GM19240 (cell line): ENCODE measurements at regions not wholly inside any gene's neighbourhood (a gene's known extent, or its start where the extent isn't known, plus 50 kb on each side); places are given as distances from the start of the nearest gene placed in this dataset.
"Not testable (repeated sequence)": the region's sequence is repeated elsewhere in the genome, so short reads cannot be mapped to it uniquely, and the experiment has no call there.

Experiments
- DNase-seq: peaks from one replicate; pipeline ENCODE4 v3.0.0; 2011; ENCODE audit warnings: low spot score; ENCODE audit not compliant: insufficient read length

DNA sequence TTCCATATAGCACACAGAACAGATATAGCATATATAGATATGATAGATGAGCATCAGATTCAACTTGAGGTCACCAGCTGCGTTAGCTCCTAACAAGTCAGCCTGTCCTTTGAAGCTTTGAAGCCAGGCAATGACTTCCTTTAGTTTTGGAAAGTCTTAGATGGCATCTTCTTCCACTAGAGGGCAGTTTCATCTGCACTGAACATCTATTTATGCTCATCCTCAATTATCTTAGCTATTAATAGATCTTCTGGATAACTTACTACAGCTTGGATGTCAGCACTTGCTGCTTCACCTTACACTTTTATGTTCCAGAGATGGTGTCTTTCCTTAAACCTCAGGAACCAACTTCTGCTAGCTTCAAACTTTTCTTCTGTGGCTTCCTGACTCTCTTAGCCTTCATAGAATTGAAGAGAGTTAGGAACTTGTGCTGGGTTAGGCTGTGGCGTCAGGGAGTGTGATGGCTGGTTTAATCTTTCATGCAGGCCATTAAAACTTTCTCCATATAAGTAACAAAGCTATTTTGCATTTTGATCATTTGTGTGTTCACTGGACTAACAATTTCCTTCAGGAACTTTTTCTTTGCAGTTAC, 1401.4 kb downstream of the EFNA5 start:
- DNase-seq = no peak

GRCh38 chr5:106267256-106267655, 1403.5 kb downstream of the EFNA5 start:
- no peak for DNase-seq

- no peak for DNase-seq
These were observed 1408.3 kb downstream of the EFNA5 start for GRCh38 chr5:106262395-106262794.

GRCh38 chr5:106259431-106260090, 1411.2 kb downstream of the EFNA5 start:
- DNase-seq = not testable (repeated sequence)

DNA sequence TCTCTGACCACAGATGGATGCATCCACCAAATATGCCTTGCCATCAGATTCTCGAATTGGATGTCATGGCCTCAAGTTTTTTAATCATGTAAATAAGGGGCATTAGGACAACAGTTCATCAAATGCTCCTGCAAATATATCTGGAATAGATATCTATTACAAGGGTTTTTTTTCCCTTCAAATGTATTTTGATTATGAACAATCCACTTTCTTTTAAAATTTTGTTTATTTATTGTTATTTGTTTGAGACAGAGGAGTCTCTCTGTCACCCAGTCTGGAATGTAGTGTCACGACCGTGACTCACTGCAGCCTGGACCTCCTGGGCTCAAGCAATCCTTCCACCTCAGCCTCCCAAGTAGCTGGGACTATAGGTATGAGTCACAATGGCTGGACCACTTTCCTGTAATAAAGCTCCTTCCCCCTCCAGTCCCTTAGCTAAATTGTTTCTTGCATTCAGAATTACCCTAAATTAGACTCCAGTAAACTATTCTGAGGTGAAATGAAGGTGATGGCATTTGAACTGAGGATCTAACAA, 1412.1 kb downstream of the EFNA5 start:
- DNase-seq = no peak

DNA sequence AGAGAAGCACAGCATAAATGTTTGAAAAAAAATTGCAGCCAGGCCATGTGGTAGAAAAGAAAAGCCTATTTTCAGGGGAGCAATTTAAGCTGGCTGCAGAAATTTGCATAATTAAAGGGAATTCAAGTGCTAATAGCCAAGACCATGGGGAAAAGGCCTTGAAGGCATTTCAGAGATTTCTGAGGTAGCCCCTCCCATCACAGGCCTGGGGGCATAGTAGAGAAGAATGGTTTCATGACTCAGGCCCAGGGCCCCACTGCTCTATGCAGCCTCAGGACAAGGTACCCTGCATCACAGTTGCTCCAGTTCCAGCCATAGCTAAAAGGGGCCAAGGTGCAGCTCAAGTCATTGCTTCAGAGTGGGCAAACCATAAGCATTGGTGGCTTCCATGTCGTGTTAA, 1416.0 kb downstream of the EFNA5 start:
- DNase-seq = no peak

- not testable (repeated sequence) for DNase-seq
These were observed 1424.5 kb downstream of the EFNA5 start for GRCh38 chr5:106246044-106246745.

DNA sequence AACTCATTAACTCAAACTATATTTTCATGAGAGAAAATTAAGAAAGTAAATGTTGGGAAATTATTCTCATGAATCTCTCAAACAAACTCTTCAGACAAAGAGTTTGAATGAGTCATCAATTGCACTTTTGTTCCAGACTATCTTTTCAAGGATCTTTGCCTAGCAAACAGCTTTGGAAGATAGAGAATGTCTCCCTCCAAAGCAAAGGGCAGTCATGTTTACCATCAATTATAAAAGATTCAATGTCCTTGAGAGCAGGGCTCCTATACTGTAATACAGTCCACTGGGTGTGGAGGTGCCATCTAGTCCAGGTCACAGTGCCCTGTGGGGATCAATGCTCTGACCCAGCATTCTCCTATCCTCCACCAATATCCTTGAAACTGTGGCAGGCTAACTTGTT, 1429.3 kb downstream of the EFNA5 start:
- DNase-seq = no peak

- DNase-seq = no peak
These were observed 1464.7 kb downstream of the EFNA5 start for GRCh38 chr5:106205916-106206571.

- no peak for DNase-seq
These were observed 1468.7 kb downstream of the EFNA5 start for GRCh38 chr5:106202035-106202434.

DNA sequence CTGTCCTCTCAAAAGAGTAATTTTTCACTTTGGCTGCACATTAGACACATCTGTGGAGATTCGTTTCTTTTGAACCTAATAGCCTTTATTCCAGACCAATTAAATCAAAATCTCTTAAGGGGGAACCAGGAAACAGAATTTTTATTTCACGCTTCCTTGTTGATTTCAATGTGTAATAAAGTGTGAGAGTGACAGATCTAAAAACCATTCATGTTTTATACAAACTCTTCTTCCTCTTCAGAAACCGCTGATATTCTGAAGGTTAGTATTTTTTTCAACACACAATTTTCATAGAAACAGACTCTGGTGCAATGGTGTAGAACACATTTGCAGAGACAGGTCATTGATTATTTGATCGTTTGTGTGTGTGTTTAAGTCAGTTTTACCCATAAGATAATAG, 1469.8 kb downstream of the EFNA5 start:
- DNase-seq = no peak

- no peak for DNase-seq
These were observed 1474.9 kb downstream of the EFNA5 start for GRCh38 chr5:106195679-106196474.

DNA sequence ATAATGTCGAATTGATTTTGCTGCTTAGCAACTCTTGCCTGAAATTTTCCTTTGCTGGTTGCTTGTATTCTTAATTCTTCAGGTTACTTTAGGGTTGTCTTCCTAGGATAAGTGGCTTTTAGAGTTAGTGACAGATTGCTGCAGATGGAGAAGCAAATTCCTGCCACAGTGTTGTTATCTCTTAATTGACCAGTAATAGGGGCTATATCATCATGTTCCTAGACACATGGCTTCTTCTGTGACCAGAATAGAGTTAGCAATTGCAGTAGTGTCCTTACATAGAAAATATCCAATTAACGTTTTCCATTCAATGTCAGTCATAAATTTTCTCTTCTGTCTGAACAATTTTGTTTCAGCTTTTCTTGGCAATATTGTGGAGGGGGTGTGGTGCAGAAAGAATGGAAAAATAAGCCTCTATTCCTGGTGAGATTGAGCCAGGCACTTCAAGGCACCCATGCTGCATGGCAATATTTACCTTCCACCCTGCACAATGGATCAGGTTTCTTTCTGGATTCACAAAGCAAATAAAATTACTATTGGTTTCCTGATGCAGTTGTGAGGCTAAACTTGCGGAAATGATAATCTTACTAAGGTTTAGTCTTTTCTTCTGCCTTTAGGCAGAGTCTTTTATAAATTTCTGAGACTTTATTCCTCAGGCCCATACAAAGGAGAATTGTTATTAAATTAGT, 1481.5 kb downstream of the EFNA5 start:
- DNase-seq = no peak

GRCh38 chr5:106185661-106186081, 1485.1 kb downstream of the EFNA5 start:
- no peak for DNase-seq

DNA sequence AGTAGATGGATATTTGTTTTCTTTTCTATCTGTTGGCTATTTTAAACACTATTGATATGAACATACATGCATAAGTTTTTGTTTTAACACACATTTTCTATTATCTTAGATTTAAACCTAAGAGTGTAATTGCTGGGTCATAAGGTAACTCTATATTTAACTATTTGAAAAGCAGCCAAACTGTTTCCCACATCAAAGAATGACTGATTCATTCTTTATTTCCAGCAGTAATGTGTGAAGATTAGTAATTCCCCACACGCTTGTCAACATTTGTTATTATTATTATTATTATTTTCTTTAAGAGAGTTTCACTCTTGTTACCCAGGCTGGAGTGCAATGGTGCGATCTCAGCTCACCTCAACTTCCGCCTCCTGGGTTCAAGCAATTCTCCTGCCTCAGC, 1495.8 kb downstream of the EFNA5 start:
- DNase-seq = no peak

DNA sequence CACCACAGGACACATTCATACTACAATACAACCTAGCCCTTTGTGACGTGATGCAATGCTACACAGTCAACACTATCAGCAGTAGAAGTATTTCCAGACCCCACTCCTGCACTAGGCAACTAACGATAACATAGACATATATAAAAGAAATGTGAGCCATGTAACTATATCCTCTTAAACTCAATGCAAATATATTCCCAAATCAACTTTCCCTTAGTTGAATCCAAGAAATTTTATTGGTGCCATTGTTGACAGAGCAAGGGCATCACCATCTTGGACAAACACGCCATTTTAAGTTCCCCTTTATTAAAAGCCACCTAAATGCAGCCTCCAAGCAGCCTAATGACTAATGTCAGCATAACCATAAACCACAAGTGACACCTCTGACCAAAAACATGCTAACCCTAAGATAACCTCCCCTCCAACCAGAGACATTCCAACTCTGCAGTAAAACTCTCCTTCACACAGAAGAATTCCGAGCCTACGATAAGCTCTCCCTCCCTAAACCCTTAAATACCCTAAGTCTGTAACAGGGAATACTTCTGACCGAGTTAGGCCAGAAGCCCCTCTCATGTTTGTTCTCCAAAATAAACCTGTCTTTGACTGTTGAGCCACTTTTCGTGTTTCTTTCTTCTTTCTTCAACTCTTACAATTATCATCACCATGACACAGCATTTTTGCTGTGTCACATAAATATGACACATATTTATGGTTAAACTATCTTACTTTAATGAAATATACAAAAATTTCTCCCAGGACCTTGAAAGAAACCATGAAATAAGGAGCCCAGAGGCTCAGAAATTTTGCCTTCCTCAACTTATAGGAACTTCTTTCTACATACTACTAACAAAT, 1497.8 kb downstream of the EFNA5 start:
- no peak for DNase-seq

DNA sequence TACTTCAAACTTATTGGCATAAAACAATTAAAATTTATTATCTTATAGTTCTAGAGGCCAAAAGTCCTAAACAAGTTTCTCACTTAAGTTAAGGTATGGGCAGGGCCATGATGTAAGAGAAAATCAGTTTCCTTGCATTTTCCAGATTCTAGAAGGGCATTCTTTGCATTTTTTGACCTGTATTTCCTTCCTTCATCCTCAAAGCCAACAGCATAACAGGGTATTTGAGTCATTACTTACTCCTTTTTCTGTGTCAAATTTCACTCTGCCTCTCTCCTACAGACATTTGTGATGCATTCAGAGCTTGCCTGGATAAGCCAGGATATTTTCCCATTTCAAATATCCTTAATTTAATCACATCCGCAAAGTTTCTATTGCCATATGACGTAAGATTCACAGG, 1499.0 kb downstream of the EFNA5 start:
- DNase-seq = no peak

DNA sequence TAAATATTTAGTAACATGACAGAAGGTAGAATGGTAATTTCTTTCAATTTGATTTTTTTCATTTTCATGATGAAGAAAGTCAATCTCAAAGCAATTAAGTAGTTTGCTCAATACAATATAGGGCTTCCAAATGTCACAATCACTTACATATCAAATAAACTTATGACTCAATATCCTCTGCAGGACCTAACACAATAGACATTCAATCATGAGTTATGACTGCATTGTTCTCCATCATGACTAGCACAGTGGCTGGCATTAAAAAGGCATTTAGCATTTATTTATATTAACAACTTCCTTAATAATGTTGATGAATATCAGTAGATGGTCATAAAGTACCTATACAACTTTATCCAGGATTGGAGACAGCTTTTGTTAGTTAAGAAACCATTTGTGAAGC, 1499.6 kb downstream of the EFNA5 start:
- no peak for DNase-seq

DNA sequence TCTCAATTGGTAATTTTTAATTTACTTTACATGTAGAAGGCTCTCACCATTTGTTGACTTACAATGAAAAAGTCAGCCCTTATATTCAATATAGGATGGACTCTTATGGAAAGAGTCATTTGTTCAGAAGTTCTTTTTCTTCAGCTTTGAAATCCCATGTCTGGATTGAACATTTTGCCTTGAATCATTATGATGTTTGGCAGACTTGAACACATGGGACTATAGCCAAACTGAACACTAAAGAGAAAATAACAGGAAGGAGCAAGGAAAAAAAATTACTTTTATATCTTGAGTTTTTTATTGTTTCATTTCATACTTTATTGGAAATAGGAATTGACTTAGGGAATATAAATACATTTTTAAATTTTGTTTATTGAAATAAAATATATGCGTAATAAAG, 1503.0 kb downstream of the EFNA5 start:
- no peak for DNase-seq

DNA sequence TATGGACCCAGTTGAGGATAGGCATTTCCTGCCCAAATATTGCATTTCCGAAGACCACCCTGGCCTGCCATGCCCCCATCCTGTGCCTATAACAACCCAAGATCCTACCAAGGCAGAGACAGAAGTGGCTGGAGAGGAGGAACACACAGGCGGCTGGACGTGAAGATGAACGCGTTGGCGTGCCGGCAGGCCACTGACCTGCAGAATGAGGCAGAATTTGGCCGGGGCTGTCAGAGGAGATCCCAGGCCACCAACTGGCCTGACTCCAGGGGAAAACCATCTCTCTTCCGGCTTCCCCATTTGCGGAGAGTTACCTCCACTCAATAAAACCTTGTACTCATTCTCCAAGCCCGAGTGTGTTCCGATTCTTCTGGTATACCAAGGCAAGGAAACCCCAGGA, 1507.5 kb downstream of the EFNA5 start:
- no peak for DNase-seq
